ENCODE measurements at regions not wholly inside any gene's neighbourhood (a gene's known extent, or its start where the extent isn't known, plus 50 kb on each side); places are given as distances from the start of the nearest gene placed in this dataset.

DNA sequence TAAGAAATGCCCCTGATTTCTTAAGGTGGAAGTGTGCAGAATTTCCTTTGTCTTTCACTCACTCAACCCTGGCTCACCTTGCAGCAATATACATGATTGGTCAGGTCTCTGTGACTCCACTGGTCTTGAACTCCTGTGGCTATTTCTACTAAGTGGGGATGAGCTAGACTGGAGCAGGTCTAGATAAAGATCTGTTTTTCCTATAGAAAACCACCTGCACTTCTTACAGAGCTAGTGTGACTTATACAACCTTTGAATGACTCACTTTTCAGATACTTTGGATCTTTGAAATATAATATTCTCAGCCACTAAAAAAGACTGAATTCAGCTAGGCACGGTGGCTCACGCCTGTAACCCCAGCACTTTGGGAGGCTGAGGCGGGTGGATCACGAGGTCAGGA lies 98.5 kb upstream of the KCTD1 start:
- TF ChIP-seq, protein P1, sequence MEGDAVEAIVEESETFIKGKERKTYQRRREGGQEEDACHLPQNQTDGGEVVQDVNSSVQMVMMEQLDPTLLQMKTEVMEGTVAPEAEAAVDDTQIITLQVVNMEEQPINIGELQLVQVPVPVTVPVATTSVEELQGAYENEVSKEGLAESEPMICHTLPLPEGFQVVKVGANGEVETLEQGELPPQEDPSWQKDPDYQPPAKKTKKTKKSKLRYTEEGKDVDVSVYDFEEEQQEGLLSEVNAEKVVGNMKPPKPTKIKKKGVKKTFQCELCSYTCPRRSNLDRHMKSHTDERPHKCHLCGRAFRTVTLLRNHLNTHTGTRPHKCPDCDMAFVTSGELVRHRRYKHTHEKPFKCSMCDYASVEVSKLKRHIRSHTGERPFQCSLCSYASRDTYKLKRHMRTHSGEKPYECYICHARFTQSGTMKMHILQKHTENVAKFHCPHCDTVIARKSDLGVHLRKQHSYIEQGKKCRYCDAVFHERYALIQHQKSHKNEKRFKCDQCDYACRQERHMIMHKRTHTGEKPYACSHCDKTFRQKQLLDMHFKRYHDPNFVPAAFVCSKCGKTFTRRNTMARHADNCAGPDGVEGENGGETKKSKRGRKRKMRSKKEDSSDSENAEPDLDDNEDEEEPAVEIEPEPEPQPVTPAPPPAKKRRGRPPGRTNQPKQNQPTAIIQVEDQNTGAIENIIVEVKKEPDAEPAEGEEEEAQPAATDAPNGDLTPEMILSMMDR (IDR thresholded peaks at IDR 0.05), result no peak
- no peak for TF ChIP-seq POLR2A (IDR thresholded peaks at IDR 0.05)
